Ascending aorta (tissue), 2 donors: ENCODE measurements at regions not wholly inside any gene's neighbourhood (a gene's known extent, or its start where the extent isn't known, plus 50 kb on each side); places are given as distances from the start of the nearest gene placed in this dataset.
"Not testable (repeated sequence)": the region's sequence is repeated elsewhere in the genome, so short reads cannot be mapped to it uniquely, and the experiment has no call there.

Source experiments
- DNase-seq, 2 donors: peaks; one replicate each; pipeline ENCODE4 v3.0.0-alpha.2; 2019; ENCODE audit warnings: low spot score in 2 of 2
- H3K27ac ChIP-seq, 2 donors: fragments of 200-600 bp; sonication (generic); one replicate each; pipeline ENCODE4 v1.5.1; 2016 to 2017; ENCODE audit warnings: mild to moderate bottlenecking in 1 of 2
- H3K27me3 ChIP-seq: fragments of 200-600 bp; sonication (generic); one replicate; pipeline ENCODE4 v1.5.1; 2017
- H3K36me3 ChIP-seq, 2 donors: fragments of 200-600 bp; sonication (generic); one replicate each; pipeline ENCODE4 v1.5.1; 2016
- H3K4me1 ChIP-seq, 2 donors: fragments of 200-600 bp; sonication (generic); one replicate each; pipeline ENCODE4 v1.5.1; 2016 to 2017; ENCODE audit warnings: mild to moderate bottlenecking in 1 of 2
- H3K4me3 ChIP-seq, 2 donors: fragments of 200-600 bp; sonication (generic); one replicate each; pipeline ENCODE4 v1.5.1; 2016 to 2017; ENCODE audit warnings: mild to moderate bottlenecking in 1 of 2
- H3K9me3 ChIP-seq, 2 donors: fragments of 200-600 bp; sonication (generic); one replicate each; pipeline ENCODE4 v1.5.1; 2016
- intact Hi-C: fragments of 100-400 bp; cut with DNase I; formaldehyde crosslinking; loops from one replicate; pipeline ENCODE4 v1.15.1; 2023
- TF ChIP-seq, protein P1 (sequence below), 3 experiments: fragments of 200-600 bp in 2 of 3; fragments of 450-650 bp in 1 of 3; sonication (generic) in 2 of 3; IDR thresholded peaks; one replicate each; pipeline ENCODE4 v1.5.1; 2016 to 2019; ENCODE audit warnings: antibody characterized with exemption in 3 of 3, mild to moderate bottlenecking in 1 of 3, moderate library complexity in 1 of 3

DNA sequence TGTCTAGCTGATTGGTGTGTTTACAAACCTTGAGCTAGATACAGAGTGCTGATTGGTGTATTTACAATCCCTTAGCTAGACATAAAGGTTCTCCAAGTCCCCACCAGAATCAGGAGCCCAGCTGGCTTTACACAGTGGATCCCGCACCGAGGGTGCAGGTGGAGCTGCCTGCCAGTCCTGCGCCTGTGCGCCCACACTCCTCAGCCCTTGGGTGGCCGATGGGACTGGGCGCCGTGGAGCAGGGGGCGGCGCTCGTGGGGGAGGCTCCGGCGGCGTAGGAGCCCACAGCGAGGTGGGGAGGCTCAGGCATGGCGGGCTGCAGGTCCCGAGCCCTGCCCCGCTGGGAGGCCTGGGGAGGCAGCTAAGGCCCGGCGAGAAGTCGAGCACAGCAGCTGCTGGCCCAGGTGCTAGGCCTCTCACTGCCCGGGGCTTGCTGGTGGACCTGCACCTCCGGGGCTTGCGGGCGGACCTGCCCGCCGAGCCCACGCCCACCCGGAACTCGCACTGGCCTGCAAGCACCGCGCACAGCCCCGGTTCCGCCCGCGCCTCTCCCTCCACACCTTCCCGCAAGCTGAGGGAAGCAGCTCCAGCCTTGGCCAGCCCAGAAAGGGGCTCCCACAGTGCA, 51.0 kb upstream of the CDYL start:
- H3K27ac ChIP-seq, intact Hi-C loops, H3K36me3 ChIP-seq, H3K9me3 ChIP-seq, H3K27me3 ChIP-seq, H3K4me3 ChIP-seq, DNase-seq, H3K4me1 ChIP-seq: not testable (repeated sequence)

DNA sequence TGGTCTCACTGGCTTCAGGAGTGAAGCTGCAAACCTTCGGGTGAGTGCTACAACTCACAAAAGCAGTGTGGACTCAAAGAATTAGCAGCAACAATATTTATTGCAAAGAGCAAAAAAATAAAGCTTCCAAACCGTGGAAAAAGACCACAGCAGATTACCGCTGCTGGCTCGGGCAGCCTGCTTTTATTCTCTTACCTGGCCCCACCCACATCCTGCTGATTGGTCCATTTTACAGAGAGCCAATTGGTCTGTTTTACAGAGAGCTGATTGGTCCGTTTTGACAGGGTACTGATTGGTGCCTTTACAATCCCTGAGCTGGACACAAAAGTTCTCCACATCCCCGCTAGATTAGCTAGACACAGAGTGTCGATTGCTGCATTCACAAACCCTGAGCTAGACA, 51.5 kb upstream of the CDYL start:
- H3K4me3 ChIP-seq, H3K9me3 ChIP-seq, intact Hi-C loops, H3K27me3 ChIP-seq, DNase-seq, H3K4me1 ChIP-seq, H3K27ac ChIP-seq, H3K36me3 ChIP-seq: not testable (repeated sequence)

DNA sequence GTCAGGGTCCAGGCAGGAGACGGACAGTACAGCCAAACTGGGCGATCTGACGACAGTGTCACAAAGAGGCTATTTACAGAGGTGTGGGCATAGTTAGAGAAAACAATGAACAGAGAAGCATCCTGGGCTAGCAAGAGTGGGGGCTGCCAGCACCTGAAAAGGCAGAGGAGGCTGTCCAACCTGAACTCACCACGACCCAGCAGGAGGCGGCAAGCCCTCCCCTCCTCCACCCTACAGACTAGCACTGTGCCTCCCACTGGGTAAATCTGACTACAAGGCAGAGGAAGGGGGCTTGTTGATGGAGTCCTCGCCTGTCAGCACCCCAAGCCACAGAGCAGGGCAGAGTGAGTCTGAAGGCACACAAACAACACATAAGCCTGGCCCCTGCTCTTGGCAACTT, 52.8 kb upstream of the CDYL start:
- intact Hi-C loops: no loop called here
- Histone ChIP-seq H3K27me3 (no peaks in the 10 kb centered on the region), H3K36me3 (no peaks in the 10 kb centered on the region), H3K9me3 (no peaks in the 10 kb centered on the region), H3K4me3 (no peak overlapping the region), H3K27ac (no peak overlapping the region), H3K4me1 (no peaks in the 10 kb centered on the region)
- TF ChIP-seq, protein P1, sequence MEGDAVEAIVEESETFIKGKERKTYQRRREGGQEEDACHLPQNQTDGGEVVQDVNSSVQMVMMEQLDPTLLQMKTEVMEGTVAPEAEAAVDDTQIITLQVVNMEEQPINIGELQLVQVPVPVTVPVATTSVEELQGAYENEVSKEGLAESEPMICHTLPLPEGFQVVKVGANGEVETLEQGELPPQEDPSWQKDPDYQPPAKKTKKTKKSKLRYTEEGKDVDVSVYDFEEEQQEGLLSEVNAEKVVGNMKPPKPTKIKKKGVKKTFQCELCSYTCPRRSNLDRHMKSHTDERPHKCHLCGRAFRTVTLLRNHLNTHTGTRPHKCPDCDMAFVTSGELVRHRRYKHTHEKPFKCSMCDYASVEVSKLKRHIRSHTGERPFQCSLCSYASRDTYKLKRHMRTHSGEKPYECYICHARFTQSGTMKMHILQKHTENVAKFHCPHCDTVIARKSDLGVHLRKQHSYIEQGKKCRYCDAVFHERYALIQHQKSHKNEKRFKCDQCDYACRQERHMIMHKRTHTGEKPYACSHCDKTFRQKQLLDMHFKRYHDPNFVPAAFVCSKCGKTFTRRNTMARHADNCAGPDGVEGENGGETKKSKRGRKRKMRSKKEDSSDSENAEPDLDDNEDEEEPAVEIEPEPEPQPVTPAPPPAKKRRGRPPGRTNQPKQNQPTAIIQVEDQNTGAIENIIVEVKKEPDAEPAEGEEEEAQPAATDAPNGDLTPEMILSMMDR (IDR thresholded peaks at IDR 0.05): no peak
- DNase-seq: no peak

- H3K4me3 ChIP-seq, H3K27ac ChIP-seq, H3K27me3 ChIP-seq, H3K36me3 ChIP-seq, H3K9me3 ChIP-seq, DNase-seq, H3K4me1 ChIP-seq, intact Hi-C loops: not testable (repeated sequence)
Observed at GRCh38 chr6:4721368-4721767, 54.8 kb upstream of the CDYL start.

GRCh38 chr6:4719491-4719890, 56.7 kb upstream of the CDYL start:
- Histone ChIP-seq H3K4me1 (no peaks in the 10 kb centered on the region), H3K27me3 (no peaks in the 10 kb centered on the region), H3K27ac (no peak overlapping the region), H3K4me3 (no peak overlapping the region), H3K9me3 (no peaks in the 10 kb centered on the region), H3K36me3 (no peaks in the 10 kb centered on the region)
- intact Hi-C loops: no loop called here
- TF ChIP-seq, protein P1 (IDR thresholded peaks at IDR 0.05): no peak
- no peak for DNase-seq

GRCh38 chr6:4717856-4718255, 58.3 kb upstream of the CDYL start:
- no peak for DNase-seq
- no peaks in the 10 kb centered on the region for H3K36me3 ChIP-seq
- H3K4me1 ChIP-seq: no peaks in the 10 kb centered on the region
- H3K27ac ChIP-seq: no peak overlapping the region
- no peaks in the 10 kb centered on the region for H3K27me3 ChIP-seq
- no peak overlapping the region for H3K4me3 ChIP-seq
- intact Hi-C loops: no loop called here
- H3K9me3 ChIP-seq: no peaks in the 10 kb centered on the region
- TF ChIP-seq, protein P1 (IDR thresholded peaks at IDR 0.05): no peak

DNA sequence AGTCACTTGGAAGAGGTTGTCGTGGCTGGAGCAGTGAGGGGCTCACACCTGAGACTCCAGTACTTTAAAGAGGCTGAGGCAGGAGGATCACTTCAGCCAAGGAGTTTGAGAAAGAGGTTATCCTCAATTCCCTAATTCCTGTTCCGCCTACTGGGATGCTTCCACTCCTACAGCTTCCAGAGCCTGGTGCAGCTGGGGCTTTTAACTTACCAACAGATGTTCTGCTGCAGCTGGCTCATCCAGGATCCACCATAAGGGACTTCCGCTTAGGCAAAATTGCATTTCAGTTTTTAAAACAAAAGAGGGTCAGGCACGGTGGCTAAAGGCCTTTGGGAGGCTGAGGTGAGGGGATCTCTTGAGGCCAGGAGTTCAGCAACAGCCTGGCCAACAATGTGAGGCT, 59.1 kb upstream of the CDYL start:
- Histone ChIP-seq H3K27ac (no peak overlapping the region), H3K4me1 (no peaks in the 10 kb centered on the region), H3K4me3 (no peak overlapping the region), H3K9me3 (no peaks in the 10 kb centered on the region), H3K27me3 (no peaks in the 10 kb centered on the region), H3K36me3 (no peaks in the 10 kb centered on the region)
- DNase-seq: no peak
- intact Hi-C loops: no loop called here
- TF ChIP-seq, protein P1 (IDR thresholded peaks at IDR 0.05): no peak
